GM12872 (cell line): ENCODE measurements at regions not wholly inside any gene's neighbourhood (a gene's known extent, or its start where the extent isn't known, plus 50 kb on each side); places are given as distances from the start of the nearest gene placed in this dataset.

Source experiments
- CTCF ChIP-seq: IDR thresholded peaks from 3 replicates; pipeline ENCODE4 v1.5.1; 2011; ENCODE audit warnings: low read depth, mild to moderate bottlenecking, low read length, moderate library complexity; ENCODE audit not compliant: insufficient read depth

DNA sequence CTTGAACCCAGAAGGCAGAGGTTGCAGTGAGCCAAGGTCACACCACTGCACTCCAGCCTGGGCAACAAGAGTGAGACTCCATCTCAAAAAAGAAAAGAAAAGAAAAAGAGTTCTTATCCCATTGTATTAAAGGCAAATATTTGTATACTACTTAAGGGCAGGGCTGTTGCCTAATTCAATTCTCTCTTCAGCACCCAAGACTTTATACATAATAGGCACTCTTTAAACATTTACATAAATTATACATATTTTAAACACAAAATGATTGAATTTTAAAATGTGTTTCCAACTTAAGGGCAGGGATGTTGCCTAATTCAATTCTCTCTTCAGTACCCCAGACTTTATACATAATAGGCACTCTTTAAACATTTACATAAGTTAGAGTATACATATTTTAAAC is 424.3 kb upstream of the ARID1B start:
- TF ChIP-seq CTCF, result no peak

DNA sequence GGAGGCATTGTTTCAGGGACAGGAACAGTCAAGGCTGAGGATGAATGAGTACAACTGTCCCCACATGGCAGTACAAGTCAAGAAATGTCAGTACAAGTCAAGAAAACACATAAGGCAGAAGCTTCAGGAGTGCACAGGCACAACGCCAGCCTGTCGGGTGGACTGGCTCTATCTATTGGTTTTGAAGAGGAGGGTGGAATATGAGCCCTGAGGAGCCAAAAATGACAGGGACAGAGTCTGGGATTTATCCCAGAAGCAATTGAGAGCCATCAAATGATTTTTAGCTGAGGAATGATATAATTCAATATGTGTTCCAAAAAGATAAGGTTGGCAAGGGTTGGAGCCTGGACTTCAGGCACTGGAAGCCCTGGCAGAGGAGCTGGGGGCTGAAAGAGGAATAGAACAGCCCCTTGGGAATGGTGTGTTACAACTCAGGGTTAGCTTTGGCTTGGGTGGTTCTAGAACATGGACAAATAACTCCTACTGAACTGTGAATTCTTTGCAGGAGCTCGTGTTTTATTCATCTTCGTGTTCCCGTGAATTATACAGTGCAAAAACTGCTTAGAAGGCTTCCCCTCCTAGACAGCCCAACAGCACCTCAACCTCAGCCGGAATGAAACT is 425.7 kb upstream of the ARID1B start:
- TF ChIP-seq CTCF, result no peak

- no peak for TF ChIP-seq CTCF
Observed at GRCh38 chr6:156350337-156350736, 426.8 kb upstream of the ARID1B start.

DNA sequence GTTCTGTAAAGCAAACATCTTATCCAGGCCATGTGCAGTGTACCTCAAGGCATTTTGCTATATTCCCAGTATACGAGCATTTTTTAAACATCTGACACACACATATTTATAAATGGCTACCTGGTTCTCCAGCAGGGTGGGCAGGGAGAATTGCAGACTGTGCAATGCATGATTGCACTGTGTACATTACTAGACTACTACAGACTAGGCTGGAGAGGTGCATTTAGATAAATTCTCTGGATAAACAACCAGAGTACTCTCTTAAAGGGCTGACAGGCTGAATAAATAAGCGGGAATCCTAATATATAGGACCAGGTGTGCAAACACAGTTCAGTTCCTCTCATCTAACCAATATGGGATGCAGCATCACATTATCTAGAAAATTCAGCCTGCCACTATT is 428.3 kb upstream of the ARID1B start:
- no peak for TF ChIP-seq CTCF

DNA sequence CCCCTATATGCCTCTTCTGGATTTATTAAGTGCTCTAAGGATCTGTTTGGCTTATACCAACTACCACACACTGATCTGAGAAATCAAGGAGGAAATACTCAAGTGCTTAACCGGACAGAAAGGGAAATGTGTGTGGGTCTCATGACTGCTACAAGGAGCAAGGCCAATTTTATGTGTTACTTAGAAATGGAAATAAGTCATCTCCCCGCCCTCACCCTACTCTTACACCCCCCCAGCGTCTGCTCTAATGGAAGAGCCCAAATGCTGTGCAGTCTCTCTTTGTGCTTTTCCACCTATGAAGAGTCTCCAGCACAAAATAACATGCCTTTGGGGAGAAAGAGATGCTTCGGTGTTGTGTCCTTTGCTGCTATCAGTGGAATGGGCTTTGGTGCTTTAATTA is 428.8 kb upstream of the ARID1B start:
- TF ChIP-seq CTCF, result no peak

- no peak for TF ChIP-seq CTCF
Observed at GRCh38 chr6:156347656-156348055, 429.5 kb upstream of the ARID1B start.

GRCh38 chr6:156347246-156347645 is 429.9 kb upstream of the ARID1B start:
- TF ChIP-seq CTCF, result no peak
